NCI-H2029 treated with DMSO at 0.1 percent for 48 hours (cell line): ENCODE measurements at regions not wholly inside any gene's neighbourhood (a gene's known extent, or its start where the extent isn't known, plus 50 kb on each side); places are given as distances from the start of the nearest gene placed in this dataset.
A peak's percentile ranks its signal among the peaks of the same experiment; 100 is the strongest.

ENCODE experiments used
- DNase-seq: peaks from one replicate; lab custom pipeline; 2025; lab: John Stamatoyannopoulos, UW

DNA sequence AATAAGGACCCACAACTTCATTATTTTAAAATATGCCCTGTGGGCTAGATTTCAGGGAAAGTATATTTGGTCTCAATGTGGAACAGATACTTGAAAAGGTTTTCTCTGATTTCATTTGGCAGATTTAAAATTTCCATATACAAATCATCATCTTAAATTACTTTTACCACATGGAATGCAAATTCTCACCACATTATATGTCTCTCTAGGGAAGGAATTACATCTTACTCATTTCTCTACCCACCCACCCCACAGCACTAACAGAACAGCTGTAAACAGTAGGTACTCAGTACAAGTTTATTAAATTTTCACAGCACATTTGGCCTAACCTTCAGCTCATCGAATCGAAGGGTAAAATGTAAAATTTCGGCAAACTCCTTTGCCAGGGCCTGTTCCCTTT is 104.0 kb downstream of the CYRIA start:
- DNase-seq: no peak

DNA sequence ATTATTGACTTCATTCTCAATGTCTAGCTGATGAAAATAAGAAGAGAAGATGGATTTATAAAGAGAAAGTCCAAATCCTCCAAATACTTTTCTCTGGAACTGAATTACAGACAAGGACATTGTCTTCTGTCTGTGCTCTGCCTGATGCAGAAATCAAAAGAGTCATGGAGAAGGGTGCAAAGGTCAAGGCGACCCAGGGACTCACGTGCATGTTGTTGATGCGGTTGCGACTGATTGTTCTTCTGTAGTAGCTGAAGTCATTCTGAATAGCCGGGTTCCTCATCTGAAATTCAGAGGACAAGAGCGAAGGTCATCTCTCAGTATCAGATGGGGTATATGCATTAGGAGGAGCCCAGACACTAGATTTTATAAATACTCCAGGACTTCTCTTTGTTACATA is 104.4 kb downstream of the CYRIA start:
- DNase-seq: no peak

DNA sequence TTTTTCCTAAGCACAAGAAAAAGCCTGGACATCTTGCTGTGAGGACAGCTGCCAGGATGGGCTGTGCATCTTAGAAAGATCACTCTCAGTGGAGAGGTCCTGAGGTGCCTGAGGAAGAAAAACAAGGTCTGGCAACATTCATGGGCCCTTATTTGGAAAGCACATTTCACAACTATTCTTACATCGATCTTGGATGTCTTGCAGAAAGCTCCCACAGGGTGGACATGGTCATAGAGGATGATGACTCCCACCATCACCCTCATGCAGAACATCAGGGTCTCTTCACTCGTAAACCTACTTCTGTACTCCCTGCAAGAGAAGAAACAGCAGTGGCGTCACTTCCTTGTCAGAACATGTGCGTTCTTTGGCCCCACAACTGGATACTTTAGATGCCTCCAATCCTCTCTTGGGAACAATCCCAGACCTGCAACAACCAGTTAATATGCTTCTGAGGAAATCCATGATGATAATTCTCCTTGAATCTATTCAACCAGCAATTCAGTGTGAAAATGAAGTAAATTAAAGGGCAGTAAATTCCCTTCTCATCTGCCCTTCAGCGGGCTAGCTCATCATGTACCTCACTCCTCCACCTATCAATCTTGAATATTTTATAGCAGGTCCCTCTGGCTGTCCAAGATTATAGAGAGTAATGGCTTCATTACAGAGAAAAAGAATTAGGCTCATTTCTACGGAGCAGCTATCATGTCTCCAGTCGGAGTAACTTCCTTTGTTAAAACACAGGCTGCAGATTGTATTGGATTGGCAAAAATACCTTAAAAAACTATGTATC is 106.2 kb downstream of the CYRIA start:
- DNase-seq: no peak

DNA sequence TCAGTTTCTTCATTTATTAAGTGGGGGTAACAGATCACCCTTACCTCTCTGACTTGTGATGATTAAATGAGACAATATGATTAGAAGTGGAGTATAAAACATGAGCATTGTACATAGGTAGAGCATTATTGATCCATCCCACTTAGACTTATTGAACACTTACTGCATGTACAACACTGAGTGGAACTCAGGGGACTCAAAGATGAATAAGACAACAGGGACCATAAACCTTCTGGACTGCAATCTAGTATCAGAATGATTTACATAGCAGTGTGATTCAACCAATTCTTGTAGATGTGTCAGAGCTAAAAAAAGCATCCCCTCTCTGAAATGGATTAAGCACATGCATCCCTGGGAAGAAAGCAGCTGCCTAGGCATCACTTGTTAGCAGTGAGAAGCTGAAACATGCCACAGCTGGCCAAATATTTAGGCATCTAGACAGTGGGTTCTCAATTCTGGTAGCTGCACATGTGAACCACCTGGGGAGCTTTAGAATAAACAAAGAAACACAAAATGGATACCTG is 111.5 kb downstream of the CYRIA start:
- no peak for DNase-seq

DNA sequence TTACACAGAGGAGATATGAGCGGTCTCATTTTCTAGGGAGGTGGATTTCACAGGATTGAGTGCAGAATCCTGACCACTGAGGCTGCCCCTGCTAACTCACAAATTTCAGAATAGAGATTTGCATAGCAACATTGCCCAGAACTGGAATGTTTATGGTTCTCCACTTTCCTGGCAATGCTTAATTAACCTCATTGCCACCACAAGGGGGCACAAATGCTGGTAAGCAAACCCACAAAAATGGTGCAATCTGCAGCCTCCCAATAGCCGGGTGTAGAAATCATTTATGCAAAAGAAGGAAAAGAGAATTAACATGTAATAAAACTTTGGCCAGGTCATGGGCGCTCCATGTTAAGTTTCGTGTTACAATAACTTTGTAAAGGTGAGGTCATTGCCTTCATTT is 112.4 kb downstream of the CYRIA start:
- DNase-seq: no peak

DNA sequence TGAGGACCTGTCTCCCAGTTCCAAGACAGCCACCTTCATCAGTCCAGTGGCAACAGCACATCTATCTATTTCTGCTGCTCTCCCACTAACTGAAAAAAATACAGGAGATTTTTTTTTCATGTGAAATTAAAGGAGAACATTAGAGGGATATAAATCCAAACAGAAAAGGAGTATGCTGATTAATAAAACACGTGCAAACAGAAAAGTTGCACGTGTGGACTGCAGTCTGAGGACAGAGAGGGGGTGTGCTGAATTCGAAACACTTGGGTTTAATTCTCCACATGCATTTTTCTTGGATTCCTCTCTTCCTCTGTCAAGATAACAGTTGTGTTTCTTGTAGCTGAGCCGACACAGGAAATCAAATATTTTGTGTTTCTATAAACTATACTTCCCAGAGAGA is 113.4 kb downstream of the CYRIA start:
- no peak for DNase-seq

DNA sequence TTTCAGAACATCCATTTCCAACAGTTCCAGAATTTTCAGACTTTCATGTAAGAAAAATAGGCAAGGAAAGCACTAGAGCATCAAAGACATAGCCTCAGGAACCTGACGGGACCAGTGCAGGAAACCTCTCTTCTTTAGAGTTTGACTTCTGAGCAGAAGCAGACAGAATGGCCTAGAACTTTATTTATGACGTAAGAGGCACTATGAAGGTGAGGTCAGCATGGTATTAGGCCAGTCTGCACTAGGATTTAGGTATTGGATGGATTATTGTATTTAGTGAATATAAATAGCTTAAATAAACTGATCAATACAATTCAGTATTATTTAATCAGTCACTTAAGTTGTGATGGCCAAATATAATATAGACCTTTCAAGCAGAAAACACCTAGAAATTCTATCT is 117.6 kb downstream of the CYRIA start:
- no peak for DNase-seq

DNA sequence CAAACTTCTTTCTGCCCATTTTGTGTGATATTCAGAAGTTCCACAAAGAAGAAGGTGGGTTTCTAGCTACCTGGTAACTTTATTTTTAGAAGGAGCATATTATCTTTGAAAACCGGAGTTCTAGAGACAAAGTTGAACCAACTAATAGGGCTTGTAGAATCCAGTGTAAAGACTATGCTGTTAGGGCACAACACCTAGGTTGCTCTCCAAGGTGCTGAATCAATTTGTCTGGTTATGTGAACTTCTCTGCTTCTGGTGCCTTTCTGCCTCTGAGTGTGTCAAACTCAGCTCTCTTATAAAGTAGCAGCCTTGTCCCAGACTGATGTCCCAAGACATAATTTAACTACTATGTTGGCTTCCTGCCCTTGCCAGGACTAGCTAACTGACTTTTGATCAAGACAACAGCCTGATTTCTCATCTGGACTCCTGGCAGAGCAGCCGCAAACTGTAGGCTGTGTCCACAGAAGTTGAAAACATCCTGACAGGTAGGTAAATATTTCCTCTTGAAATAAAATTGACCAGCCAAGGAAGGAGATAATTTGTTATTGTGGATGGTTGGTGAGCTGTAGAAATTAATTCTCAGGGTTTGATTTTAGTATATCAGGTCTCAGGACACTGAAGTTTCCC is 119.4 kb downstream of the CYRIA start:
- DNase-seq: no peak

DNA sequence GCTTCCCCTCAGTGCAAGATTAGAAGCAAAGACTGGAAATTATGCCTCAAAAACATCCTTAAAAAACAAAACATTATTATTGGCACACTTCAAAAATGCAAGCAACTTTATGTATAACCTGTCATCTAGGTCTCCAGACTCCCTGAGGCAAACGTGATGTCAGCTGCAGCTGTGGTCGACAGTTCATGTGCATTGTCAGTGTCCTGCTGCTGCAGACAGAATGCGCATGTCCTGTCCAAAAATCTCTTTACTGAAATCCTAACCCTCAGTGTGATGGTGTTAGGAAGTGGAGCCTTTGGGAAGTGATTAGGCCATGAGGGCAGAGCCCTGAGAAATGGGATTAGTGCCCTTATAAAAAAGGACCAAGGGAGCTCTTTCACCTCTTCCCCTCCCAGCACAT is 126.9 kb downstream of the CYRIA start:
- DNase-seq: no peak

DNA sequence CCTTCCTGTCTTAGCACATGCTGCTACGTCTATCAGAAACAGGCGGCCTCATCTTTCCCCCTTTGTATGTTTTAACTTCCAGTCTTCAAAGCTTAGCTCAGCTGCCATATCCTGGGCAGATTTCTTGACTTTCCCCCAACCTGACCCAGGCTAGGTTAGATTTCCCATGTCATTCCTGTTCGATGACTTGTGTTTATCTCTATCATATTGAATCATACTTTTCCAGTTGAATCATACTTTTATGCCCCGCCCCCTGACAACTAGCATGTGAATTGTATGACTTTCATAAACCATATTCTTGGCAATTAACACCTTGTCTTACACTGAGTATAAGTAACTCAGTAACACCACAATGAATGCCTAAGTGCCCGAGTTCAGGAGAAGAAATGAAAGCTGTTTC is 128.3 kb downstream of the CYRIA start:
- no peak for DNase-seq

DNA sequence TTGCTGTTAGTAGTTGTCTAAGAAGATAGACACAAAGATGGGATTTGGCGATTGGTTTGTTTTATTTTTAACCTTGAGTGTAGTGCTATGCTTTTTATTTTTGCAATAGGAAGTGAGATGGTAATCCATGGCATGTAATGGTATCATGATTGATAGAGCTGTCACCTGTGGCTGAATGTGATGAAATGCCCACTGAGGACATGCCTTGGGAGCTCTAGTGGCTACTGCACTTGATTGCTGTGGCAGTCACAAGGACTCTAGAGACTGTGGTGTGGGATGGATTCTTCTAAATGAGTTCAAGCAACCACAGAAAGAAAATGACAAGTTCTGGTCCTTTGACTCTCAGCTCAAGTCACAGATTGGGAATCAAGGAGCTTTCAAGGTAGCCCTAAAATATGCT is 139.4 kb downstream of the CYRIA start:
- no peak for DNase-seq

DNA sequence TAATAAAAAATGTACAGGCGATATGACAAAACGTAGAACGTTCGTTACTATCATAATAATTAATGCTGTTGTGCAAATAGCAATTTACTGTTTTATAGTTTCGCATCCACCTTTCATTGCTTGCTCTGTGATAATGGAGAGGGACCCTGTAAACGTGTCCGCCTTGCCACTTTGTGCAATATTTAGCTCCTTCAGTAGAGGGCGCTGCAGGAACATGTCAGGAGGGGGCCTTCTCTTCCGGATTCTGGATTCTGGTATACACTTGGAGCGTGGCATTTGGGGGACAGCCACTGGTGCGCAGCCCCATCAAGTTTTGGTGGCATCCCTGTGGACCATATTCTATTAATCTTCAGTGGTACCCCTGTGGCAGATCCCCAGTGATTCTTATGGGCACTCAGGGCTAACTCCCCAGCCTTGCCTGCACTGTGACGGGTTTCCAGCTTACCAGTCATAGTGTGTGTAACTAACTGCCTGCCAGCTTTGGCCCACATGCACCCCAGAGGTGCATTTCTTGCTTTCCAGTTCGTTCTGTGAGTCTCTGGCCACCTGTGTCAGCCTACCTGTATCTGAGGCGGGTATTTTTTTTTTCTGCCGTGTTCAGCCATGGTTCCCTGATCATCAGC is 140.3 kb downstream of the CYRIA start:
- DNase-seq: no peak

DNA sequence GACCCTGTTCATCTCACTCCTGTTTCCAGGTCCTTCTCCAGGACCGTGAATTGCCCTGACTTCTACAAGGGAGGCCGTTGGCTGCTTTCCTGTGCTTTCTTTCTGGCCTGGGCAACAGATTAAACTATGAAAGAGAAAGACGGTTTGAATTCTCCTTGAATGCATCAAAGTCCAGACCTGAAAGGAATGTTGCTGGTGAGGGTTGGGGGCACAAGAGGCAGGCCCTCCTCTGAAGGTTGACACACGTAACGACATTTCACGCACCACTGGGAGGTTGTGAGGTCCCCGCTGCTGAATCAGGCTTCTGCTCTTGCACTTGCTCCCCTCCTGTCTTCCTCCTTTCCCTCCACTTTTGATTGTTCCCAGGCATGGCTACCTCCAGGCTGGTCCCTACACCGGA is 141.9 kb downstream of the CYRIA start:
- no peak for DNase-seq

DNA sequence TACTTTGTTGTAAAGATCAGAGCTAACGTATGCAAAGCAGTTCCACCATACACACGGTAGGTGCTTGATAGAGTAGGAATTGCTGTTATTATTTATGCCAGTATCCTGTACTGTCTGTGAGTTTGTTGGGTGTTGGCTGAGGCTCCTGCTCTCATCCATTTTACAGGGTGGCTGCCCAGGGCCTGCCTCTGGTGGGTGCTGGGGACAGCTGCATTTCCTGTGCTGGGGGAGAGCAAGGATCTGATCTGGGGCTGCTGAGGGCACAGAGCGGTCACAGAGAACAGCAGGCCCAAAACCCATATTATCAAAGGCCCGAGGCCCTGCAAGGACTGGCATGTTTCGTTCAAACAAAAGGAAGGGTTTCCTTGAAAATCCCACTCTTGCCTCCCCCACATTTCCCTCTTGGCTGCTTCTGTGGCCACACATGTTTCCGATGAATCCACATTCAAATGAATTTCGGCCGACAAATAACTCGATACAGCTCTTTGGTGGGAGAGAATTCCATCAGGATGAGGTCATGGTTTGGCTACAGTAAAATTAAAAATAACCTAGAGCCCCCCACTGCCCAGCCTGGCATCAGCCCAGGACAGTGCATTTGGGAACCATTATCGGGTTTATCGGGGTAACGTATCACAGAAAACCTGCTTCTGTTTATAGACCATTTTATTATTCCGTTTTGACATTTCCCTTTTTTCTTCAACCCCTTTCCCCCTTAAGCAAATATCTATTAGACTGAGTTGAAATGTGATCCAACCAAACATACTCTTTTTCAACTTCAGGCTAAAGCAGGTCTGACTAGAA is 143.4 kb downstream of the CYRIA start:
- DNase-seq: no peak

DNA sequence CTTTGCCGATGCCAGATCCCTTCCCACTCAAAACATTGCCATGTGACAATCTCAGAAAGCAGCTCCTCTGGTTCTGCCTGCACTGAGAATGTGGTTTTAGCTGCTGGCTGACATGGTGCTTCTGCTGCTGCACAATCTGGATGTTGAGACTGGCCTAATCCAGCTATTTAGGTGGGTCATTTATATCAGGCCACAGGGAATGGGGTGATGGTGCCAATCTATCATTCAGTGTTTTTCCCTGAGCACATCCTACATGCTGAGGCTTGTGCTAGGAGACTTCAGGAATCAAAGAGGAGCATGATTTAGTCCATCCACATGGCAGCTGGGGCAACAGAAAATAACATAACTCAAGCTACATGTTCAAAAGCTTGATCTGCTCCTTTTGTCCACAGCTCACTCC is 144.7 kb downstream of the CYRIA start:
- no peak for DNase-seq

DNA sequence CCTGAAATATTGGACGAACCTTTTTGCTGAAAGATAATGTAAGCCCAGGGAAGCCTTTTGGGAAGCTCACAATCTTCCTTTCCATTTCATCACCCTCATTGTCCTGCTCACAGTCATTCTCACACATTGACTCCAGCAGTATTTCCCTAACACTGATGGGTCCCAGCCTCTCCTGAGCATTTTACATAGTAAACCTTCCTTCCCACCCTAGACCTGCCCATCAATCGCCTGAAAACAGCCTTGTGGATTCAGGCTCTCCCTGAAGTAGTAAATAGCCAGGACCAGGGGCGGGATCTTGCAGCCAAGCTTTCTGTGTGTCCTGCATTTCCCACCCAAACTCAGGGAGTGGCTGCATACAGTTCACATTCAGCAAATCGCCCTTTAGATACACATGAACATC is 149.9 kb downstream of the CYRIA start:
- no peak for DNase-seq

DNA sequence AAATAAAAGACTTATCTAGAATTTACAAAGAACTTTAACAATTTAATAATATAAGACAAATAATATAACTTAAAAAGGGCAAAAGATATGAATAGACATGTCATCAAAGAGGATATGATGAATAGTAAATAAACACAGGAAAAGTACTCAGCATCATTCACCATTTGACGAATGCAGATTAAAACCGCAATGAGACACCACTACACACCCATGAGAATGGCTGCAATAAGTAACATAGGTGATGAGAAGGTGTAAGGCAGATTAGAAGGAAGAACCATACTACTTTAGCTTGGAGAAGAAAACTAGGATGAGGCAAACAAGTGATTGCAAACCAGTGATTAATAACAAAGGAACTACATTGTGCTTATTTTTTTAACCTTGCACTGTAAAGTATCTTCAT is 152.0 kb downstream of the CYRIA start:
- no peak for DNase-seq

DNA sequence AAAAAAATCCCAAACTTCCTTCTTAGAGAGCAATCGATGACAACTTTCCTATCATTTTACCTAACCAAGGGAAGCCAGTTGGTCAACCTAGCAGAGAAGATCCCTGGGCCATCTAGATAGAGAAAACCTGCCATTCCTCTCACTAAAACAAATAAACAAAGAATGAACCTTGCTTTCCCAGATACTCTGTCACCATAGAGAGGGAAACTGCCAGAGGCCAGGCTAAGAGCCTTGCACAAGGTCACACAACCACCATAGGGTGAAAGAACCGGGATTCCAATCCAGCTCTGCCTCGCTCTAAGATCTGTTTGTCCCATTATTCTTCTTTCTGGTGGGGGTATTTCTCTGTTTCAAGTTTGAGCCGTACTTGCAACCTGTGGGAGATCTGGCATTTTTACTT is 154.6 kb downstream of the CYRIA start:
- DNase-seq: no peak

DNA sequence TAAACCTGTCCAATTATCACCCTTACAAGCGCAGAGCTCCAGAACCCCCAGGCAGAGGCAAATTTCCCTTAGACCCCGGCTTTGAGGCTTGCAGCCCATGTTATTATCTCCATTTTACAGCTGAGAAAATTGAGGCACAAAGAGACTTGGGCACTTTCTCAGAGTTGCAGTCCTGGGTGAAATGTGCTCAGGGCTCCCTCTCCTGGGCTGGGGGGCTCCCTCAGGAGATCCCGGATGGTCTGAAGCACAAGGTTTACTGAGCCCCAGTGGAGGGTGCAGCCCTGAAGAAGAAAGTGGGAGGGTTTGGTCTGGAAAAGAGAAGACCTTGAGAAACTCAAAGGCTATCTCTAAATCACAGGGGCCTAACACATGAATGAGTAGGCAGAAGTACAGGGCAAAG is 156.6 kb downstream of the CYRIA start:
- DNase-seq: no peak

DNA sequence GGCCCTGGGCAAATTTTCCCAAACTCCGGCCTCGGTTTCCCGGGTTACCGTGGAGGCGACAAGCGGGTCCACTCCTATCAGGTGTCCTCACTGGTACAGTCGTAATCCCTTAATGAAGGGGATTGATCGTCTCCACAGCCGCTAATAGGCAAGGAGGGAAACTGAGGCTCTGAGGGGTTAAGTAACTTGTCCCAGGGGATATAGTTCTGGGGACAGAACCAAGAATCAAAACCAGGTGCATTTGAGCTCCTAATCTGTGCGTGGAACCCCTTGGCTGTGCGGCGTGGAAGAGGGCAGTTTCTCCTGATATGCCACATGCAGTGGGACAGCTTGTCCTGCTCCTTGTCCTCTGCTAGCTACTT is 157.2 kb downstream of the CYRIA start:
- no peak for DNase-seq

DNA sequence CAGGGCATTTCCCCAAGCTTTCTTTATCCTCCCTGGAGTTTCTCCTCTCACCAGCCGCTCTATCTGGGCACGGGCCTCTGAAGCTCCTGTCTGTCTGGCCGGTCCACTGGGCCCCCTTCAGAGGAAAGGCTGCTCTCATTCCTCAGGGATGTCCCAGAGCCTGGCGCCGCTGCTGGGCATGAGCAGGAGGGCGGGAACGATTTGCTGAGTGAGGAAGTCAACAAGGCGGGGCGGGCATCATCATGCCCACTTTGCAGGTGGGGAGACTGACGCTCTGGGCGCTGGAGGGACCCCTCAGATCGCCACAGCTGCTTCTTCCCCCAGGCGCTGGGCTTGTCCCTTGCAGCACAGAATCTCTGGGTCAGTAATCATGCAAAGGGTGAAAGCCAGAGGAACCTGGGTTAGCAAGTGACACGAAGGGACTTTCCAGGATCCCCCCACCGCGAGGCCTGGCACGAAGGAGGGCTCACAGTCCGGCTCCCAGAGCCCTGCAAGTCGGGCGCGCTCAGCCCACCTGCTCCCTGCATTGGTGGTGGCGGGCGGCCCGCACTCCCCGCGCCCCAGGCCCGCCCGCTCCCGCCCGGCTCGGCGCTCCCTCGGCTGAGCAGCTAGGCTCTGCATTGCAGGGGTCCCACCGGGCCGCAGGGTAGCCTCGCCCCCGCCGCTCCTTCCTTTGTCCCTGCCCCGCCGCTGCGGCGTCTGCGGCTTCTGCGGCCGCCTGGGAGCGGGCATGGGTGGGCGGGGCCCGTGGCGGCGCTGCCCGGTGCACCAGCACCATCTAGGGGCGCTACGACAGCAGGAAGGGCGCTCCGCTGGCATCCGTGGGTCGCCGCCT is 157.8 kb downstream of the CYRIA start:
- DNase-seq: no peak

DNA sequence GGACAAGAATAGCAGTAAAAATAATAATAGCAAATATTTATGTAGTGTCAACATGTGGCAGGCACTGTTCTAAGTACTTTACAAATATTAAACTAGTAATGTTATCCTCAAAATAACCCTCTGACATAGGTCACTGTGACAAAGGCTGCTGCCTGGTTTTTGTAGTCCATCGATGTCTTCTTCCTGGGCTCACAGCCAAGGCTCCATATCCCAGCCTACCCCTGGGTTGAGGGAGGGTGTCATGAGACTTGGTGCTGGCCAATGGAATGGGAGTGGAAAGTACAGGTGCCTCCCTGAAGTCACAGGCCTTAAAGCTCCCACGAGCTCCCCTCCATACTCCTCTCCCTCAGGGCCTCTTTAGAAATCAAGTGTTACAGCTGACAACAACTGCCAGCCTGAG is 159.3 kb downstream of the CYRIA start:
- DNase-seq: peak; percentile 4
